ENCODE measurements at regions not wholly inside any gene's neighbourhood (a gene's known extent, or its start where the extent isn't known, plus 50 kb on each side); places are given as distances from the start of the nearest gene placed in this dataset.
A peak's percentile ranks its signal among the peaks of the same experiment; 100 is the strongest.

GRCh38 chr5:158014372-158014771, 155.4 kb upstream of the CLINT1 start:
- ChIA-PET CTCF (interaction anchor here (1.1 to 1.2 kb wide), 2 partner anchors 11 to 20 kb away, joined by 3 to 4 read pairs; no protein-coding TSS in a partner anchor), POLR2A (no interaction called here)
- no peak overlapping the region for H3K4me3 ChIP-seq (ENCODE audit: low read depth, low read length)
- DNase-seq (ENCODE audit: low read depth, low spot score) = no peak
- TF ChIP-seq CTCF (IDR thresholded peaks at IDR 0.05; ENCODE audit: insufficient read depth, low read length, missing control alignments) = no peak

DNA sequence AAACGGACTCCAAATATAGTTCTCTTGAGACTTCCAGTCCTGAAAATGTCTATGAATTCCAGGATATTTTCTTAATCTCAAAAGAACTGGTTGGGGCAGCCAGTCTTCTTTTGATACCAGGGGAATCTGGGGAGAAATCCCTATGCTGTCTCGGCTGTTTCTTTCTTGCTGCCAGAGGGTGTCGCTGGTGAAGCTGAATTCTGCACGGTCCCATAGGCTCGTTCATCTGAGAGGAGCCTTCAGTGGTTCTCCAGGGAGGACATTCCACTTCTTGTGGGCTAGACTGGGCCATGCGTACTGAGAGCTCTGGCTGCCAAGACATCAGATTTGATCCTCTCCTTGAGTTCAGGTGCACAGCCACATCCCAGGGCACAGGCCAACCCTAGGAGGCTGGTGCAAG, 155.0 kb upstream of the CLINT1 start:
- TF ChIP-seq CTCF (IDR thresholded peaks at IDR 0.05; ENCODE audit: insufficient read depth, low read length, missing control alignments) = peak; percentile 56
- CTCF ChIA-PET = interaction anchor here (1.1 to 1.2 kb wide), 2 partner anchors 10 to 19 kb away, joined by 3 to 4 read pairs; no protein-coding TSS in a partner anchor
- no peak overlapping the region for H3K4me3 ChIP-seq (ENCODE audit: low read depth, low read length)
- DNase-seq (ENCODE audit: low read depth, low spot score) = no peak
- POLR2A ChIA-PET = no interaction called here

GRCh38 chr5:158013303-158013702, 154.4 kb upstream of the CLINT1 start:
- no peak for TF ChIP-seq CTCF (IDR thresholded peaks at IDR 0.05; ENCODE audit: insufficient read depth, low read length, missing control alignments)
- CTCF ChIA-PET = interaction anchor here (1.2 to 1.6 kb wide), 3 partner anchors 10 to 19 kb away, joined by 3 to 4 read pairs (median 3); no protein-coding TSS in a partner anchor
- no peak overlapping the region for H3K4me3 ChIP-seq (ENCODE audit: low read depth, low read length)
- POLR2A ChIA-PET = no interaction called here
- no peak for DNase-seq (ENCODE audit: low read depth, low spot score)

- no peak for TF ChIP-seq CTCF (IDR thresholded peaks at IDR 0.05; ENCODE audit: insufficient read depth, low read length, missing control alignments)
- POLR2A ChIA-PET = no interaction called here
- H3K4me3 ChIP-seq (ENCODE audit: low read depth, low read length) = no peak overlapping the region
- DNase-seq (ENCODE audit: low read depth, low spot score) = no peak
- CTCF ChIA-PET = interaction anchor here (0.6 to 1.4 kb wide), 7 partner anchors 16 to 1095 kb away, joined by 3 to 4 read pairs (median 3); no protein-coding TSS in a partner anchor
These were observed 152.5 kb upstream of the CLINT1 start for GRCh38 chr5:158011422-158011821.

DNA sequence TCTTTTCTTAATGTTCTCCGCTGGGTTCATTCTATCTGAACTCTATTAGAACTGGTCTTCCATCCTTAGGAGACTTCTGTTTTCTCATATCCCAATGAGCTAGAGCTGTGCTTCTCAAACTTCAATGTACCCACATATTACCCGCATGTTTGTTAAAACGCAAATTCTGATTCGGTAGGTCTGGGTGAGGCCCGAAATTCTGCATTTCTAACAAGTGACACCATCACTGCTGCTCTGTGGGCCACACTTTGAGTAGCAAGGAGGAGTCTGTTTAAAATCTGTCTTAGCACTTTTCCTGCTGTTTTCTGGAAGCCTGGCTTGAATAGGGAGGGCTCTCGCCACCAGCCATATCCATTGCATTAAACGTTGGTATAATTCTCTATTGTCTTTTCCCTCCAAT, 151.9 kb upstream of the CLINT1 start:
- ChIA-PET CTCF (interaction anchor here (0.8 to 2.7 kb wide), 3 partner anchors 16 to 61 kb away, joined by 3 to 11 read pairs (median 3); no protein-coding TSS in a partner anchor), POLR2A (no interaction called here)
- no peak overlapping the region for H3K4me3 ChIP-seq (ENCODE audit: low read depth, low read length)
- TF ChIP-seq CTCF (IDR thresholded peaks at IDR 0.05; ENCODE audit: insufficient read depth, low read length, missing control alignments) = no peak
- DNase-seq (ENCODE audit: low read depth, low spot score) = no peak

DNA sequence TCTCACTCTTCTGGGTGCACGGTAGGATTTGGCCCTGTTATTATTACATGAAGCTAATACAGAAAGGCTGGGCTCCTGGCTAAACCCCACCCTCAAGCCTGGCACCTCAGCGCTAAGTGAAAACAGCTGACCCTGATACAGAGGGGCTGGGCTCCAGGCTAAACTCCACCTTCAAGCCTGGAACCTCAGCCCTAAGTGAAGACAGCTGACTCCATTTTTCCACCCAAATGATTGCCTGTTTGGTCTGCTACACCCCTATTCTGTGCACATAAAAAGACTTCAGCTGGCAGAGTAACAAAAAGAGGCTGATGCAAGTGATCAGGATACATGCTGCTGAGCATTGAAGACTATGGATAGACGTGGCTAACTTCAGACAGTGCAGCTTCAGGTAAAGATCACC, 148.4 kb upstream of the CLINT1 start:
- DNase-seq (ENCODE audit: low read depth, low spot score) = no peak
- POLR2A ChIA-PET = no interaction called here
- TF ChIP-seq CTCF (IDR thresholded peaks at IDR 0.05; ENCODE audit: insufficient read depth, low read length, missing control alignments) = no peak
- no peak overlapping the region for H3K4me3 ChIP-seq (ENCODE audit: low read depth, low read length)
- CTCF ChIA-PET = interaction anchor here (0.9 to 1.3 kb wide), 4 partner anchors 10 to 23 kb away, joined by 3 read pairs; no protein-coding TSS in a partner anchor
